Ammon's horn (tissue), 1 donor: ENCODE measurements at regions not wholly inside any gene's neighbourhood (a gene's known extent, or its start where the extent isn't known, plus 50 kb on each side); places are given as distances from the start of the nearest gene placed in this dataset.
A peak's percentile ranks its signal among the peaks of the same experiment; 100 is the strongest.
"Not testable (repeated sequence)": the region's sequence is repeated elsewhere in the genome, so short reads cannot be mapped to it uniquely, and the experiment has no call there.

Experiments
- DNase-seq: peaks from one replicate; pipeline ENCODE4 v3.0.0-alpha.2; 2016; ENCODE audit warnings: low spot score

DNA sequence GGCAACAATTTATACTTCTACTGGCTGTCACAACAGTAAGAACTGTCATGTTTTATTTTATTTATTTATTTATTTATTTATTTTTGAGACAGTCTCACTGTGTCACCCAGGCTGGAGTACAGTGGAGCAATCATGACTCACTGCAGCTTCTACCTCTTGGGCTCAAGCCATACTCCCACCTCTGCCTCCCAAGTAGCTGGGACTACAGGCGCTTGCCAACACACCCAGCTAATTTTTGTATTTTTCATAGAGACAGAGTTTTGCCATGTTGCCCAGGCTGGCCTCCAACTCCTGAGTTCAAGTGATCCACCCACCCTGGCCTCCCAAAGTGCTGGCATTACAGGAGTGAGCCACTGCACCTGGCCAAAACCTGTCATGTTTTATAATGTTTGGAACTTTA is 255.1 kb upstream of the DUSP10 start:
- peak; percentile 19 for DNase-seq

DNA sequence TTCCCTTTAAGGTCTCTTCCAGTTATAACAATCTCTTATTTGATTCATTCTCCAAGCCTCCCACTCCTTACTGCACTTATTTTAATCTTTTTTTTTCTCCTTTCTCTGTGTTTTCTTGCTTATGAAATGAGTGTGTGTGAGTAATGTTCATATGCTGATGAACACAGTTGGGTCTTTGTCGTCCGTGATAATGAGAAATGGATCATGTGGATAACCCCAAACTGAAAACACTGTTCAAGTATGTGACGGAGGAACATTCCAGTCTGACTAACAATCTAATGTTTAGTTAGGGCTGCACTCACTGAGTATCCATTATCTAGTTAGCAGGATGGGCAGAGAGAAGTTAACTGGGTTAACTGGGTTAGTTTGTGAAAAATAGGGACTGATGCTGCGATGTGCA is 253.1 kb upstream of the DUSP10 start:
- DNase-seq = peak; percentile 73

DNA sequence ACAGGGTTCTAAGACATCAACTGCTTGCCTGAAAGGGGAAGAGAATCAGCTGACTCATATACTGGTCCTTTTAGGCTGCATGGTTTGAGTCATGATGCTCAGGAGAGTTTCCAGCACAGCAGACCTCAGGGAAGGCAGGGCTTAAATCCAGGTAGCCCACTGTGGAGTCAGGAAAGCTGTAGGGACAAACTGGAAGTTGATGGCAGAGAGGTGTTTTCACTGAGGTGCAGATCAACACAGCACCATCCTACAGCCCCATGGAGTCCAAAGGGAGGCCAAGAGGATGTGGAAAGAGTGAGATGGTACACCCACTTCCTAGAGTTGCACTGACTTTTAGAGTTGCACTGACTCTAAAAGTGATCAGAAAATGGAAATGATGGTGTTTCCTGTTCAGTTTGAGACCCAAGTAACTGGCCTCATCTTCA is 252.4 kb upstream of the DUSP10 start:
- DNase-seq = no peak

DNA sequence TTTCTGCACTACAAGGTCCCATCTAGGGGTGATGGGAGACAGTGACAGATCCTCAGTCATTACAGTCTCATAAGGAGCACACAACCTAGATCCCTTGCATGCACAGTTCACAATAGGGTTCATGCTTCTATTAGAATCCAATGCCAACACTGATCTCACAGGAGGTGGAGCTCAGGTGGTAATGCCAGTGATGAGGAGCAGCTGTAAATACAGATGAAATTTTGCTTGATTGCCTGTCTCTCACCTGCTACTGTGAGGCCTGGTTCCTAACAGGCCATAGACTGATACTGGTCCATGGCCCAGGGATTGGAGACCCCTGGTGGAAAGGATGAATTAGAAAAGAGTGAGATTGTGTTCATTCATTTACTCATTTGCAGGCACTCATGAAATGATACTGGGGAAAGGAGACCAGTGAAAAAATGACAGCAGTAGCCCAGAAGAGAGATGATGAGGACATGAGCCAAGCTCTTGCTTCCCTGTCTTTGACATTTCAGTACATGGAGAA is 251.6 kb upstream of the DUSP10 start:
- DNase-seq = no peak

DNA sequence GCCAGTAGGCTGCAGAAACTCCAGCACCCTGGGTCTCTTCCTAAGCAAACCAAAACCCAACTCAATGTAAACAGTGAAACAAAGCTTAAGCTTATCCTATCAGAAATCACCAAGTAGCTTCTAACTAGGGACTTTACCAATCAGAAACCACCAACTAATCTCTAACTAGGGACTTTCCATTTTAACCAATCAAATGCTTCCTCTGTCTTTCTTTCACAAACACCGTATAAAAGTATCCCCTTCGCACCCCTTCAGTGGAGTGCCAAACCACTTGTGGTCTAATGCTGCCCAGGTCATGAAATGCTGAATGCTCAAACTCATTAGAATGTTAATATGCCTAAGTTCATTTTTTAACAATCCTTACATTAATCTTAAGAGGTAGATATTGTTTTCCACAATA is 250.5 kb upstream of the DUSP10 start:
- no peak for DNase-seq

DNA sequence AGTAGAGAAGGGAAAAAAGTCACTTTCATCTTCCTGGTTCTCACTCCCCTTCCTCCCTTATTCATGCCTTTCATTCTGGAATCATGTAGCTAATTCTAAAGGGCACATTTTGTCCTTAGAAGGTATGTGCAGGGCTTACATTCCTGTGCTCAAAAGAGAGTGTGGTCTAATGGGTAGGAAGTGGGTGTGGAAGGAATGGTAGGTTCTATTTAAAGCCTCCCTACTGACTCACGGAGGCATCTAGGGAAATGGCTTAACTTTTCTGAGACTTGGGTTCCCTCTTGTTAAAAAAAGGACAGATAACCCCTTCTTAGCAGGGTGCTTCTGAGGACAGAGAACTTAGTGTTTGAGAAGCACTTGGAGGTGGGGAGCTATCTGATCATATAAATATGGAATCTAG is 249.3 kb upstream of the DUSP10 start:
- no peak for DNase-seq

DNA sequence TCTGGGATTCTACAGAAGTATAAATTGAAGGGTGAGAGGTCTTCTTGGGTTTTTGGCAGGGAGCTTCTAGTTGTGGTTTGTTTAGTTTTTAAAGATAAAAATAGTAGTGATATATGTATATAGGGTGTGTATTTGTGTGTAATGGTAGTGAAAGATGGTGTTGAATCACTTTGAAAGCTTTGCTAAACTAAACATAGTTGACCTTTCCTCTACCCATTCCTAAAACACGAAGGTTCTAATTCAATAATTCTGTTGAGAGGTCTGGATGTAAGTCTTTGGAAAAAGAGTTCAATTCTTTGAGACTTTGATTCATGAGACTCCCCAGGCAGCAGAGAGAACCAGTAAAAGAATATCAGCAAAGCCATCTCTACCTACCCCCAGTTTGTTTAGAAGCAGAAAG is 247.9 kb upstream of the DUSP10 start:
- no peak for DNase-seq

DNA sequence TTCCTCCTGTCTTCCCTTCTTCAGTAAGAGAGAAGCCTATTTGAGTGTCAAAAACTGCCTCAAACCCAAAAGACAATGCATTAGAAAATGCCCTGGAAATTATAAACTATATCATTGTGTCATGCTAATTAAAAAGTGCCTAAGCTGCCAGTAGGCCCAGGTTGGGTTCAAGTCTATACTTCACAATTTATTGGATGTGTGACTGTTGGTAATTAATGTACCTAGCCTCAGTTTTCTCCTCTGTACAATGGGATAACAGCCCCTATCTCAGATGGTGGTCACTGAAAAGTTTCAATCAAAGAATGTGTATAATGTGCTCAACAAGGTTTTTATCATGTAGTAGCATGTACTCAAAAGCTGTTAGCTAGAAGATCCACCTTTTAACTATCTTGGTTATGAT is 246.9 kb upstream of the DUSP10 start:
- DNase-seq = no peak

DNA sequence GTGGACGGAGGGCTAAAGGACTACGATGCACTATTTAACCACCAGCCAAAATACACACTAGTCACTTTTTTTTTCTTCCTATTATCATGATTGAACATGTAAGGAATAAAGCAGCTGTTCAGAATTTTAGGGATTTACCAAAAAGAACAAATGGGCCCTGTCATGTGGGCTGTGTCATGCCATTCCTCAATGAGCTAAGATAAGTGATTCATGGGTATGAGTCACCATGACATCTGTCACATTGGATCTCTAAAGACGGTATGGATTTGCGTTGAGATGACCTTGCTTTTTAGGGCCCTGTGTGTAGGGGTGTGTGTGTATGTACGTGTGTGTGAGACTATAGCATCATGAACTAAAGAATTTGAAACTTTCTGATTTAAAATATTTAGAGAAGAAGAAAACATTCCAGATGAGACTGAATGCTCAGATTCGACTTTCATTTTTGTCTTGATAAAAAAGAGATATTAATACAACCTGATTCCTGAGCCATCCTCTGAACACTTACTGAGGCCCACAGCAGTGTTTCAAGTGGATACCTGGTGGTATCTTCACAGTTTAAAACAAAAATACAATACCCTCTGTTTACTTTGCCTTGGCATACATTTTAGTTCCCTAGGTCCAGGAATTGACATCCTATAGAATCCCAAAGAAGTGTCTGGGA is 246.1 kb upstream of the DUSP10 start:
- peak; percentile 49 for DNase-seq

DNA sequence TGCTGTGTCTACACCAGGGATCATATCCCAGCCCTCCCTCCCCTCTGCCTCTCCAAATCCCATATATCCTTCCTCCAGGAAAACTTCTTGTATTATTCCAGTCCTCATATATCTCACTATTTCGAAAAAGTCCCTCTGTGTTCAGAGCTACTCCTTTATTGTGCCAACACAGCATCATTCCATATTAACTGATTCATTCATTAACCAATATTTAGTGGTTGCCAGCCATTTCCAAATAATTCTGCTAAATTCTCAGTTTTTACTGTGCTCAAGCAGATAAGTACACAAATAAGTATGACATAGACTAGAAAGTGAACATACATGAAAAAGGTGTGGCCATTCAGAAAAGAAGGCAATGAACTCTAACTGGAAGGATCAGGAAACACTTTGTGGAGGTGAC is 241.6 kb upstream of the DUSP10 start:
- no peak for DNase-seq

DNA sequence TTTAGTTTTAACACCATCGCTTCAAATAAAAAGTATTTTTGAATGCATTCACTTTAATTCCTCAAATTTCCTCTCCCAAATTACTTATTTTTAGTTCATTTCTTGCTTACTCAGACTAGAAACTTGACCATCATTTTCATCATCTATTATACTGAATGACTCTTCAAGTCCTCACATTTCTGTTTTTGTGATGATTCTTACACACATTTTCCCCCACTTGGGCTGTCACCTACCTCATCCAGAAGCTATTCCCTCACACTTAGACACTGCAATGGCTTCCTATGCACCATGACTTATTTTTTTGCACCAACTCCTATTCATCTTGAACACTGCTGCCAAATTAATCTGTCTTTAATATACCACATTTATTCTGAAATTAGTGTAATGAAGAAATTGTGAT is 239.6 kb upstream of the DUSP10 start:
- DNase-seq = no peak

DNA sequence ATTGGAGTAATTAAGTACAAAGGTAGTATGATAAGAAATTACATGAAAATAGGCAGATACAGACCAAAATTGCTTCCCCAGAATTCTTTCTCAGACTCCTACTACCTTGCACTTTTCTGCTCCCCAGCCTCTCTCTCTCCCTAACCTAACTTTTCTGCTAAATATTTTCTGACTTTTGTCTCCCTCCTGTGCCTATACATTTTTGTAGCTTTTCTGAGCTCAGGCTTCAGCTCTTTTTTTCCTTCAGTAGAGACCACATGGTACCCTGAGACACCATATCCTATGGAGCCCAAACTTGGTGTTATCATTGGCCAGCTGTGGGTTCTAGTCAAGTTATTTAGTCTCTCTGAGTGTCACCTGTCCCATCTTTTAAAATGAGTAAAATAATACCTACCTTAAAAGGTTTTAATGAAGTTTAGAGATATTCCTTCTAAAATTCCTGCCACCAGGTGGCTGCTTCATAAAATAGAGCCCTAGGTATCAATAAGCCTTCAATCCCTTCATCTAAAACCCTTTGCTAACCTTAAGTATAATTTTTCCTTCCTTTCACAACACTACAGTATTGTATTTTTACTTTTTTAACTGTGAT is 237.6 kb upstream of the DUSP10 start:
- no peak for DNase-seq

DNA sequence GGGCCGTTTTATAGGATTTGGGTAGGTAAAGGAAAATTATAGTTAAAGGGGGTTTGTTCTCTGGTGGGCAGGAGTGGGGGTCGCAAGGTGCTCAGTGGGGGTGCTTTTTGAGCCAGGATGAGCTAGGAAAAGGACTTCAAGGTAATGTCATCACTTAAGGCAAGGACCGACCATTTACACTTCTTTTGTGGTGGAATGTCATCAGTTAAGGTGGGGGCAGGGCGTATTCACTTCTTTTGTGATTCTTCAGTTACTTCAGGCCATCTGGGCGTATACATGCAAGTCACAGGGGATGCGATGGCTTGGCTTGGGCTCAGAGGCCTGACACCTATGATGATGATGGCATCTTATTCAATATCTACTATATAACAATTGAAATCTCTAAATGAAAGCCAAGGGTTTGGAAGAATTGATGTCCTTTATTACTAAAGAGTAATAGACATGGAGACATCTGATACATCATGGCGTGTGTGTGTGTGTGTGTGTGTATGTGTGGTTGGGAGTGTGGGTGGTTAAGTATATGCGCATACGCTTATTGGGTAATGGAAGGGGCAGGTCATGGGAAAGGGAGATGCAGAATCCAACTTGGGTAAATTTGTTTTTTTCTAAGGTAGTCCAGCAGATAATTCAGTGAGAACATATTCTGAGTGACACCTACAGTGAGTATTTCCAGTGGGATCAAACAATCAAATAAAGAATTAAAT is 236.9 kb upstream of the DUSP10 start:
- DNase-seq = not testable (repeated sequence)

DNA sequence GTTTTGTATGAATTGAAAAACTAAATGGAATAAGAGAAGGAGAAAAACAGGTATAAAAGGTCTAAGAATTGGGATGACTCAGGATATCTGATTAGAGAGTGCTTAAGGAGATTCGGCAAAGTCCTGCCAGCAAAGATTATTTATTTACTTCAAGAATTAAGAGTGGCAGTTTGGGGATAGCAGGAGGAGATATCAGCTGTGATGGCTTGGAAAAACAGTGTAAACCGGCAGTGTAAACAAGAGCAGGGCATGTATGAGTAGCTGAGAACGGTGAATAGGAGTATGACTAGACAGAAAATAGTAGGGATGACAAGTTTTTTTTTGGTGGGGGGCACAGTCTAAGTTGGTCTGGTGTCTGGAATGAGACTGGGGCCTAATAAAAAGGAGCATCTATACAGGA is 231.9 kb upstream of the DUSP10 start:
- not testable (repeated sequence) for DNase-seq

DNA sequence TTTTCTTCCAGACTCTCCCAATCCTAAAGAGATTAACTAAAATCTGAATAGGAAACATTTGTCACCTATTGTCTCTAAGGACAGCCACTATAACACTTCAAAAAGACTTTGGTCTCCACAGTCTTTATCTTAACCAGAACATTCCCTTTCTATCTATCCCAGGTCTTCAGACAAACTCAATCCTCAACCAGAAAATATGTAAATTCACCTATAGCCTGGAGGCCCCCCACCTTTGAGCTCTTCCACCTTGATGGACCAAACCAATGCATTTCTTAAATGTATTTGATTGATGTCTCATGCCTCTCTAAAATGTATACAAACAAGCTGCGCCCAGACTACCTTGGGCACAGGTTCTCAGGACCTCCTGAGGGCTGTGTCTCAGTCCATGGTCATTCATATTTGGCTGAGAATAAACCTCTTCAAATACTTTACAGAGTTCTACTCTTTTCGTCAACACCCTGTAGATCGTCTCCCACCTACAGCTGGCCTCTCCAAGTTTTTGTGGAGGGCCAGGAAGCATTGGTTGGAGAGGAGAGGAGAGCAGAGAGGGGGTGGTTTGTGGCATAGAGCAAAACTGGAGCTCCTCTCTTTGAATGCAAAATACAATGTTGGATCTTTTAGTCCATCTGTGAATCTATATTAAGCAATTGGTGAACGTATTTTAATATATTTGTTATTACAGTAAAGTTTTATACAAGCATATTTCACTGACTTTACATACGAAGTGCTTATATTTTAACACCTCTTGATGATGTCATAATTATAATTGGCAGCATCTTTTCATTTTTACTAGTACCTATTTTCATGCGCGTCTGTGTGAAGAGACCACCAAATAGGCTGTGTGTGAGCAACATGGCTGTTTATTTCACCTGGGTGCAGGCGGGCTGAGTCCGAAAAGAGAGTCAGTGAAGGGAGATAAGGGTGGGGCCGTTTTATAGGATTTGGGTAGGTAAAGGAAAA is 230.7 kb upstream of the DUSP10 start:
- DNase-seq = no peak

DNA sequence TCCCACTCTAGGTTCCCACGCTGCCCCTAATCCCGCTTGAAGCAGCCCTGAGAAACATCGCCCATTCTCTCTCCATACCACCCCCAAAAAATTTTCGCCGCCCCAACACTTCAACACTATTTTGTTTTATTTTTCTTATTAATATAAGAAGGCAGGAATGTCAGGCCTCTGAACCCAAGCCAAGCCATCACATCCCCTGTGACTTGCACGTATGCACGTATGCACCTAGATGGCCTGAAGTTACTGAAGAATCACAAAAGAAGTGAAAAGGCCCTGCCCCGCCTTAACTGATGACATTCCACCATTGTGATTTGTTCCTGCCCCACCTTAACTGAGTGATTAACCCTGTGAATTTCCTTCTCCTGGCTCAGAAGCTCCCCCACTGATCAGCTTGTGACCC is 229.1 kb upstream of the DUSP10 start:
- DNase-seq = not testable (repeated sequence)

DNA sequence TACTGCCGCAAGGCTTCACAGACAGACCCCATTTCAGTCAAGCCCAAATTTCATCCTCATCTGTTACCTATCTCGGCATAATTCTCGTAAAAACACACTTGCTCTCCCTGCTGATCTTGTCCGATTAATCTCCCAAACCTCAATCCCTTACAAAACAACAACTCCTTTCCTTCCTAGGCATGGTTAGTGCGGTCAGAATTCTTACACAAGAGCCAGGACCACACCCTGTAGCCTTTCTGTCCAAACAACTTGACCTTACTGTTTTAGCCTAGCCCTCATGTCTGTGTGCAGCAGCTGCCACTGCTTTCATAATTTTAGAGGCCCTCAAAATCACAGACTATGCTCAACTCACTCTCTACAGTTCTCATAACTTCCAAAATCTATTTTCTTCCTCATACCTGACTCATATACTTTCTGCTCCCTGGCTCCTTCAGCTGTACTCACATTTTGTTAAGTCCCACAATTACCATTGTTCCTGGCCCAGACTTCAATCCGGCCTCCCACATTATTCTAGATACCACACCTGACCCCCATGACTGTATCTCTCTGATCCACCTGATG is 227.5 kb upstream of the DUSP10 start:
- not testable (repeated sequence) for DNase-seq

DNA sequence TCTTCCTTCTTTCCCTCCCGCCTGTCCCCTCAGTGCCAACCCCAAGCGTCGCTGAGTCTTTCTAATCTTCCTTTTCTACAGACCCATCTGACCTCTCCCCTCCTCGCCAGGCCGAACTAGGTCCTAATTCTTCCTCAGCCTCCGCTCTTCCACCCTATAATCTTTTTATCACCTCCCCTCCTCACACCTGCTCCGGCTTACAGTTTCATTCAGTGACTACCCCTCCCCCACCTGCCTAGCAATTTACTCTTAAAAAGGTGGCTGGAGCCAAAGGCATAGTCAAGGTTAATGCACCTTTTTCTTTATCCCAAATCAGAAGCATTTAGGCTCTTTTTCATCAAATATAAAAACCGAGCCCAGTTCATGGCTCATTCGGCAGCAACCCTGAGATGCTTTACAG is 225.6 kb upstream of the DUSP10 start:
- DNase-seq = not testable (repeated sequence)

DNA sequence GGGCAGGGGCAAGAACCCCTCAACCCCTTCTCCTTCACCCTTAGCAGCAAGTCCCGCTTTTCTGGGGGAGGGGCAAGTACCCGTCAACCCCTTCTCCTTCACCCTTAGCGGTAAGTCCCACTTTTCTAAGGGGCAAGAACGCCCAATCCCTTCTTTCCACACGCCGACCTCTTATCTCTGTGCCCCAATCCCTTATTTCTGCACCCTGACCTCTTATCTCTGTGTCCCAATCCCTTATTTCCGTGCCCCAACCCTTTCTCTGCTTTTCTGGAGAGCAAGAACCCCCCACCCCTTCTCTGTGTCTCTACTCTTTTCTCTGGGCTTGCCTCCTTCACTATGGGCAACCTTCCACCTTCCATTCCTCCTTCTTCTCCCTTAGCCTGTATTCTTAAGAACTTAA is 225.0 kb upstream of the DUSP10 start:
- not testable (repeated sequence) for DNase-seq

DNA sequence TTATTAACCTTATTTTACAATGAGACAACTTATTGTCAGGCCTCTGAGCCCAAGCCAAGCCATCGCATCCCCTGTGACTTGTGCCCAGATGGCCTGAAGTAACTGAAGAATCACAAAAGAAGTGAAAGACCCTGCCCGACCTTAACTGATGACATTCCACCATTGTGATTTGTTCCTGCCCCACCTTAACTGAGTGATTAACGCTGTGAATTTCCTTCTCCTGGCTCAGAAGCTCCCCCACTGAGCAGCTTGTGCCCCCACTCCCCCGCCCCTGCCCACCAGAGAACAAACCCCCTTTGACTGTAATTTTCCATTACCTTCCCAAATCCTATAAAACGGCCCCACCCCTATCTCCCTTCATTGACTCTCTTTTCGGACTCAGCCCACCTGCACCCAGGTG is 224.0 kb upstream of the DUSP10 start:
- not testable (repeated sequence) for DNase-seq

DNA sequence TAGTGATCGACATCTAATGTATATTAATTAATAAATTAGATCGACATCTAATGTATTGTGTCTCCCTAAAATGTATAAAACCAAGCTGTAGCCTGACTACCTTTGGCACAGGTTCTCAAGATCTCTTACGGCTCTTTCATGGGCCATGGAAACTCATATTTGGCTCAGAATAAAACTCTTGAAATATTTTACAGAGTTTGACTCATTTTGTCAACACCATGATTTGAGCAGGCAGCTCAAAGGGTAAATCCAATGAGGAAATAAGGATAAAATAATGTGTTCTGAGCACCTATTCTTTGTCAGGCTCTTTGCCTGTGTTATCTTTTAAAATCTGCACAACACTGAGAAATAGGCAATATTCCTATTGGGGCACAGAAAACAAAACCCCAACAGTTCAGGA is 223.4 kb upstream of the DUSP10 start:
- DNase-seq = no peak

DNA sequence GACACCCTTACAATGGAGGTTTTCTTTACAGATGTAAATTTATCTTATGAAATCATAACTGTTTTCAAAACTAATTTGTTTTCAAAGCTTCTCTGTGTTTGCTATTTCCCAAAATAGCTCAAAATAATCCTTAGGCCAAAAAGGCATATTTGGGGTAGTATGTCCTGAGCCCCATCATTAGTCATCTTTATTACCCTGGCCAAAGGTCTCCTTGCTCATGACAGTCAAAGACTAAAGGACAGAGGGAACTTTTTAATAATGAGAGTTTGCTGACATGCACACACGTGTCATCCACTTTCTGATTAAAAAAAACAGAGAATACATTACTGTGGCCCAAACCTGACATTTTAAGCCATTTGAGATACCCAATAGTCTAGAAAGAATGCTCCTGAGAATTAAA is 221.9 kb upstream of the DUSP10 start:
- DNase-seq = no peak
